Upper lobe of left lung (tissue), 4 donors: ENCODE measurements at regions not wholly inside any gene's neighbourhood (a gene's known extent, or its start where the extent isn't known, plus 50 kb on each side); places are given as distances from the start of the nearest gene placed in this dataset.

Experiments
- EP300 ChIP-seq, 4 donors: sonication (generic); formaldehyde crosslinking; IDR thresholded peaks; one replicate each; pipeline ENCODE4 v1.5.1; 2017; ENCODE audit warnings: antibody characterized with exemption in 4 of 4, control low read depth in 2 of 4
- POLR2A ChIP-seq, 4 donors: fragments of 450-650 bp; IDR thresholded peaks; one replicate each; pipeline ENCODE4 v1.5.1; 2016 to 2017; ENCODE audit warnings: antibody characterized with exemption in 4 of 4, mild to moderate bottlenecking in 2 of 4
- POLR2AphosphoS5 ChIP-seq, 2 donors: sonication (generic); formaldehyde crosslinking; IDR thresholded peaks; one replicate each; pipeline ENCODE4 v1.5.1; 2017; ENCODE audit warnings: antibody characterized with exemption in 2 of 2
- TF ChIP-seq, protein P1 (sequence below), 6 experiments: fragments of 450-650 bp in 4 of 6; fragments of 200-600 bp in 2 of 6; sonication (generic) in 2 of 6; IDR thresholded peaks; one replicate each; pipeline ENCODE4 v1.5.1; 2016 to 2019; ENCODE audit warnings: antibody characterized with exemption in 6 of 6

- TF ChIP-seq, protein P1, sequence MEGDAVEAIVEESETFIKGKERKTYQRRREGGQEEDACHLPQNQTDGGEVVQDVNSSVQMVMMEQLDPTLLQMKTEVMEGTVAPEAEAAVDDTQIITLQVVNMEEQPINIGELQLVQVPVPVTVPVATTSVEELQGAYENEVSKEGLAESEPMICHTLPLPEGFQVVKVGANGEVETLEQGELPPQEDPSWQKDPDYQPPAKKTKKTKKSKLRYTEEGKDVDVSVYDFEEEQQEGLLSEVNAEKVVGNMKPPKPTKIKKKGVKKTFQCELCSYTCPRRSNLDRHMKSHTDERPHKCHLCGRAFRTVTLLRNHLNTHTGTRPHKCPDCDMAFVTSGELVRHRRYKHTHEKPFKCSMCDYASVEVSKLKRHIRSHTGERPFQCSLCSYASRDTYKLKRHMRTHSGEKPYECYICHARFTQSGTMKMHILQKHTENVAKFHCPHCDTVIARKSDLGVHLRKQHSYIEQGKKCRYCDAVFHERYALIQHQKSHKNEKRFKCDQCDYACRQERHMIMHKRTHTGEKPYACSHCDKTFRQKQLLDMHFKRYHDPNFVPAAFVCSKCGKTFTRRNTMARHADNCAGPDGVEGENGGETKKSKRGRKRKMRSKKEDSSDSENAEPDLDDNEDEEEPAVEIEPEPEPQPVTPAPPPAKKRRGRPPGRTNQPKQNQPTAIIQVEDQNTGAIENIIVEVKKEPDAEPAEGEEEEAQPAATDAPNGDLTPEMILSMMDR (IDR thresholded peaks at IDR 0.05): no peak
- TF ChIP-seq POLR2A (IDR thresholded peaks at IDR 0.05) (no peak), EP300 (IDR thresholded peaks at IDR 0.05) (no peak), POLR2AphosphoS5 (IDR thresholded peaks at IDR 0.05) (no peak)
Observed at GRCh38 chr20:50258790-50259483, 68.3 kb downstream of the CEBPB start.
